Epithelial cell of proximal tubule (primary cell): ENCODE measurements at regions not wholly inside any gene's neighbourhood (a gene's known extent, or its start where the extent isn't known, plus 50 kb on each side); places are given as distances from the start of the nearest gene placed in this dataset.
A peak's percentile ranks its signal among the peaks of the same experiment; 100 is the strongest.
"Not testable (repeated sequence)": the region's sequence is repeated elsewhere in the genome, so short reads cannot be mapped to it uniquely, and the experiment has no call there.

ENCODE experiments used
- DNase-seq: peaks from one replicate; pipeline ENCODE4 v3.0.0-alpha.2; 2011; ENCODE audit warnings: low read depth
- H3K4me3 ChIP-seq: 2 replicates; pipeline ENCODE4 v1.5.1; 2011; ENCODE audit warnings: low read depth, mild to moderate bottlenecking, low read length
- CTCF ChIP-seq: conservative IDR thresholded peaks from 2 replicates; pipeline ENCODE4 v1.5.1; 2012; ENCODE audit warnings: low read depth, mild to moderate bottlenecking, low read length

- TF ChIP-seq CTCF, result no peak
- DNase-seq, result no peak
These were observed 71.3 kb upstream of the DYNLT3 start for GRCh38 chrX:37918703-37919102.

GRCh38 chrX:37921758-37922157, 74.4 kb upstream of the DYNLT3 start:
- TF ChIP-seq CTCF, result no peak
- DNase-seq, result no peak
- no peak overlapping the region for H3K4me3 ChIP-seq

More at GRCh38 chrX:37918703-37919102, 71.3 kb upstream of the DYNLT3 start:
- H3K4me3 ChIP-seq, result no peak overlapping the region

- TF ChIP-seq CTCF, result no peak
- H3K4me3 ChIP-seq, result no peak overlapping the region
- no peak for DNase-seq
These were observed 75.6 kb upstream of the DYNLT3 start for GRCh38 chrX:37922928-37923327.

GRCh38 chrX:37925761-37926160, 78.4 kb upstream of the DYNLT3 start:
- DNase-seq, H3K4me3 ChIP-seq: not testable (repeated sequence)

GRCh38 chrX:37926700-37927099, 79.3 kb upstream of the DYNLT3 start:
- TF ChIP-seq CTCF, result peak; percentile 55
- no peak for DNase-seq
- no peak overlapping the region for H3K4me3 ChIP-seq

- no peak for DNase-seq
- TF ChIP-seq CTCF, result no peak
- H3K4me3 ChIP-seq, result no peak overlapping the region
These were observed 64.2 kb upstream of the SYTL5 start for GRCh38 chrX:37942170-37942569.

- no peak for TF ChIP-seq CTCF
- H3K4me3 ChIP-seq, result no peak overlapping the region
- DNase-seq, result no peak
These were observed 62.6 kb upstream of the SYTL5 start for GRCh38 chrX:37943554-37944344.
